ENCODE measurements at regions not wholly inside any gene's neighbourhood (a gene's known extent, or its start where the extent isn't known, plus 50 kb on each side); places are given as distances from the start of the nearest gene placed in this dataset.
A peak's percentile ranks its signal among the peaks of the same experiment; 100 is the strongest.

- no peak for TF ChIP-seq MAZ (IDR thresholded peaks at IDR 0.05; ENCODE audit: borderline replicate concordance, low read depth, low read length)
- TF ChIP-seq HOXB13 (CRISPR knock-in tag; IDR thresholded peaks at IDR 0.05; ENCODE audit: low read depth) = no peak
- no peak for TF ChIP-seq RFX5 (IDR thresholded peaks at IDR 0.05)
These were observed 78.0 kb upstream of the TNC start (continued) for GRCh38 chr9:115195912-115196311.

- no peak overlapping the region for H3K4me2 ChIP-seq
- ChIA-PET CTCF (interaction anchor here (0.6 to 1.6 kb wide), 4 partner anchors 14 to 442 kb away, joined by 3 to 4 read pairs (median 4); no protein-coding TSS in a partner anchor), POLR2A (no interaction called here)
- ATAC-seq (no peak), FAIRE-seq (no peak), DNase-seq (ENCODE audit: low read depth in 1 of 2, low spot score in 1 of 2) (no peak)
- H3K27ac ChIP-seq = no peak overlapping the region
- no peak overlapping the region for H3K4me3 ChIP-seq
- TF ChIP-seq FOXS1 (CRISPR knock-in tag; IDR thresholded peaks at IDR 0.05) = no peak
- no peak for TF ChIP-seq HDAC2 (IDR thresholded peaks at IDR 0.05)
- TF ChIP-seq CEBPB (IDR thresholded peaks at IDR 0.05) = no peak
- TF ChIP-seq RCOR1 (IDR thresholded peaks at IDR 0.05; ENCODE audit: low read depth, low read length) = no peak
- 30% methylated on average over 3 of the region's 3 CpGs for WGBS (ENCODE audit: missing lambda C conversion rate)
- no peaks in the 10 kb centered on the region for H3K9me3 ChIP-seq
- 0 out of 3 replicates have a peak, but pooled peaks cover 5% of the 10 kb centered on the region for H3K4me1 ChIP-seq
These were observed 79.0 kb upstream of the TNC start for GRCh38 chr9:115196919-115197318.

GRCh38 chr9:115198001-115198400 lies 80.0 kb upstream of the TNC start:
- FAIRE-seq = no peak
- 16% methylated on average over 4 of the region's 4 CpGs for WGBS (ENCODE audit: missing lambda C conversion rate)
- H3K4me2 ChIP-seq = no peak overlapping the region

DNA sequence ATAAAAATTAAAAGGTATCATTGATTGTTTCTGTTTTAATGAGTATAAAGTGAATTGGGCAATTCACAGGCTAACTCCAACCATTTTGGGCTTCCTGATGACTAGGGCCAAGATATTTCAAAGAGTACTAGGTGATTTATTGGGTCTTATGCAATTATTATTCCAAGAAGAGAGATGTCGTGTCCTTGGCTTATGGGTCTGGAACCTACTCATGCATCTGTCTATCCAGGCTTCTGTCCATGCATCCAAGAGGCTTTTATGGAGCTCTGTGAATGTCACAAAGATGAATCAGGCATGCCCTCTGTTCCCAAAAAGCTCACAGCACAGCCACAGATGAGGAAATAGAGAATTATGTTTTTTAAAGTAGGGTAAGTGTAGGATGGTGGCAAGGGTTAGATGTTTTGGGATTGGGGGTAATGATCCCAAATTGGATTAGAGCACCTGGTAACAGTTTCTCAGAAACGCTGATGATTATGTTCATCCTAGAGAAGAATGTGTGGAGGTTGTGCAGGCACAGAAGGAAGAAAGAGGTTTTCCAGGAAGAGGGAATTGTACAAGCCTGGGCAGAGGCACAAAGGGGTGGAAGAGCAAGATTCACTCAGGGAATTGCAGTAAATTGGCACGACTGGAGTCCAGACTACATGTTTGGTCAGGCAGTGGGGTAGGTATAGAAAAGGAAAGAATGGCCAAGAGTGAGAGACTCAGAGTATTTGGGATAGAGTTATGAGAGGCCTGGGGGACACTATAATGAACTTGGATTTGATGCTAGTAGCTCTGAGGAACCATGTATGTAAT lies 83.0 kb upstream of the TNC start:
- ChIA-PET CTCF (interaction anchor here (1.2 kb wide), 1 partner anchor 9 kb away, joined by 3 read pairs; no protein-coding TSS in a partner anchor), POLR2A (interaction anchor here (0.6 kb wide), 1 partner anchor 164 kb away, joined by 4 read pairs; no protein-coding TSS in a partner anchor)
- FAIRE-seq (no peak), DNase-seq (ENCODE audit: low read depth in 1 of 2, low spot score in 1 of 2) (no peak), ATAC-seq (no peak)
- WGBS (ENCODE audit: missing lambda C conversion rate) = 30% methylated on average over 3 of the region's 3 CpGs
- H3K4me1 ChIP-seq = peaks cover 16% of the 10 kb centered on the region
- H3K4me3 ChIP-seq = no peak overlapping the region
- H3K4me2 ChIP-seq = no peak overlapping the region
- TF ChIP-seq ZFP36 (IDR thresholded peaks at IDR 0.05; ENCODE audit: borderline replicate concordance, partially characterized antibody) (no peak), HOXA7 (CRISPR knock-in tag; IDR thresholded peaks at IDR 0.05) (no peak), MAFK (IDR thresholded peaks at IDR 0.05; ENCODE audit: partially characterized antibody) (no peak), ZNF302 (CRISPR knock-in tag; IDR thresholded peaks at IDR 0.05) (no peak), SREBF2 (IDR thresholded peaks at IDR 0.05) (no peak), EHF (CRISPR knock-in tag; IDR thresholded peaks at IDR 0.05) (no peak), KDM5A (IDR thresholded peaks at IDR 0.05) (no peak), EP300 (IDR thresholded peaks at IDR 0.05) (no peak), FOSB (CRISPR knock-in tag; IDR thresholded peaks at IDR 0.05) (no peak), CBX8 (IDR thresholded peaks at IDR 0.05) (no peak), NPAS2 (CRISPR knock-in tag; IDR thresholded peaks at IDR 0.05; ENCODE audit: borderline replicate concordance) (no peak), JUNB (IDR thresholded peaks at IDR 0.05) (no peak), TFCP2L1 (CRISPR knock-in tag; IDR thresholded peaks at IDR 0.05) (no peak), CEBPB (IDR thresholded peaks at IDR 0.05) (no peak), HDAC2 (IDR thresholded peaks at IDR 0.05) (no peak), EHMT2 (IDR thresholded peaks at IDR 0.05; ENCODE audit: low read depth) (no peak), ZC3H11A (IDR thresholded peaks at IDR 0.05) (no peak), MYC (IDR thresholded peaks at IDR 0.05; ENCODE audit: borderline replicate concordance, low read length) (no peak)
- H3K9me3 ChIP-seq = no peaks in the 10 kb centered on the region
- H3K27ac ChIP-seq = no peak overlapping the region

More at GRCh38 chr9:115198001-115198400, 80.0 kb upstream of the TNC start:
- POLR2A ChIA-PET = no interaction called here
- Histone ChIP-seq H3K4me1 (0 out of 3 replicates have a peak, but pooled peaks cover 5% of the 10 kb centered on the region), H3K27ac (no peak overlapping the region), H3K9me3 (no peaks in the 10 kb centered on the region), H3K4me3 (no peak overlapping the region)
- TF ChIP-seq HDAC2 (IDR thresholded peaks at IDR 0.05) (no peak), HOXB13 (CRISPR knock-in tag; IDR thresholded peaks at IDR 0.05; ENCODE audit: low read depth) (no peak), CBX8 (IDR thresholded peaks at IDR 0.05) (no peak), EP300 (IDR thresholded peaks at IDR 0.05) (no peak), SMC3 (IDR thresholded peaks at IDR 0.05) (no peak), RARB (CRISPR knock-in tag; IDR thresholded peaks at IDR 0.05) (no peak)
- CTCF ChIA-PET = interaction anchor here (1.6 kb wide), 1 partner anchor 326 kb away, joined by 4 read pairs; no protein-coding TSS in a partner anchor
- ATAC-seq (0 out of 6 replicates have a peak, but pooled peaks of 1 of the 2 experiments have one; percentile 38), DNase-seq (ENCODE audit: low read depth in 1 of 2, low spot score in 1 of 2) (no peak)
